Mucosa of rectum (tissue), 2 donors: ENCODE measurements at regions not wholly inside any gene's neighbourhood (a gene's known extent, or its start where the extent isn't known, plus 50 kb on each side); places are given as distances from the start of the nearest gene placed in this dataset.

ENCODE experiments used
- H3K27ac ChIP-seq, 2 donors: one replicate each; pipeline ENCODE4 v1.7.0; 2013; ENCODE audit warnings: inconsistent platforms in 2 of 2, low read depth in 2 of 2, low read length in 2 of 2
- H3K27me3 ChIP-seq, 2 donors: one replicate each; pipeline ENCODE4 v1.7.0; 2013; ENCODE audit warnings: low read length in 2 of 2; ENCODE audit not compliant: control insufficient read depth in 2 of 2, insufficient read depth in 2 of 2
- H3K36me3 ChIP-seq, 2 donors: one replicate each; pipeline ENCODE4 v1.7.0; 2013; ENCODE audit warnings: low read length in 2 of 2; ENCODE audit not compliant: control insufficient read depth in 2 of 2, insufficient read depth in 2 of 2
- H3K4me1 ChIP-seq, 2 donors: one replicate each; pipeline ENCODE4 v1.7.0; 2013; ENCODE audit warnings: low read length in 2 of 2, mild to moderate bottlenecking in 1 of 2; ENCODE audit not compliant: control insufficient read depth in 2 of 2, insufficient read depth in 2 of 2
- H3K4me3 ChIP-seq, 2 donors: one replicate each; pipeline ENCODE4 v1.7.0; 2013; ENCODE audit warnings: low read length in 2 of 2
- H3K9ac ChIP-seq, 2 donors: one replicate each; pipeline ENCODE4 v1.7.0; 2013; ENCODE audit warnings: low read length in 2 of 2, low read depth in 1 of 2, mild to moderate bottlenecking in 1 of 2
- H3K9me3 ChIP-seq, 2 donors: one replicate each; pipeline ENCODE4 v1.7.0; 2013; ENCODE audit warnings: low read length in 2 of 2; ENCODE audit not compliant: control insufficient read depth in 2 of 2
- donor health status: healthy.
- donor health status: Normal muscosa, but diverticular disease.

DNA sequence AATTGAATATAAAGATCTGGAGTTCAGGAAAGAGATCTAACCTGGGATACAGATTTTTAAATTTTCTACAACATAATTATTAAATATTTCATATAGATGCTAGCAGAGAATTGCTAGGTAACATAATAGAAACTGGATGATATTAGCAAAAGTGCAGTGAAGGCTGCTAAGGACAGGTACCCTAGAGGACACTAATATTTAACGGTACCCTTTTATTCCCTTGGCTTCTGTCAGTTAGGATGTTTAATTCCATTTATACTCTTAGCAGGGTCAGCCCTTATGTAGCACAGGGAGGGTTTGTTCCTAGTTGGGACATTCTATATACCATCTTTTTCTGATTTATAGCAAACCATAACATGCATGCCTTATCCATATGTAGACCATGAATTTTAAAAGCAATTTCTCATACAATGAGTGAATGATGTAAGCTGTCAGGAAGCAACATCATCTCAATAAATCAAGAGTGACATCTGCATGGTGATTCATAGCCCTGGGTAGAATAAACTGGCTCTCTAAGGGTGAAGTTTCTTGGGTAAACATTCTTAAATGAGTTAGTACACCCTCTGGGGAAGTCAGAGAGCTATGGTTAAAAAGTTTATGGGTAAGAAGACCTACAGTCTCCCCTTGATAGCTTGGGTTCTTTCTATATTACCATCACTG is 404.4 kb upstream of the MGAT4C start:
- no peaks in the 10 kb centered on the region for H3K27me3 ChIP-seq
- H3K36me3 ChIP-seq = no peaks in the 10 kb centered on the region
- no peak overlapping the region for H3K27ac ChIP-seq
- no peaks in the 10 kb centered on the region for H3K9me3 ChIP-seq
- H3K4me1 ChIP-seq = no peaks in the 10 kb centered on the region
- no peak overlapping the region for H3K4me3 ChIP-seq
- H3K9ac ChIP-seq = no peak overlapping the region

DNA sequence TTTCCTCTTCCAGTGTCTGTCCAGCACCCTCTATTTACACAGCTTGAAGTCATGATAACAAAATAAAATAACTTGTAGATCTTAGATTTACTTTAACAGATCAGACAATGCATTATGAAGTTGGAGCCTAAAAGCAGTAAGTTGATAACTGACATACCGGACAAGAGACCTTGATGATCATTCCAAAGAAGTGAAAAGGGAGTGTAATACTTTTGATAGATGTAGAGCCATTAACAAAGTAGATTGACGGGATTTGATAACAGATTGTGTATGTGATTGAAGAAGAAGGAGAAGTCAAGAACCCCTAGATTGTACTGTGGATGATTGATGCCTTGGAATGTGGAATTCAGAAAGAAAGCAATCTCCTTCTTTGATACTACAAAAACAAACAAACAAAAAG is 403.8 kb upstream of the MGAT4C start:
- Histone ChIP-seq H3K27me3 (no peaks in the 10 kb centered on the region), H3K9me3 (no peaks in the 10 kb centered on the region), H3K4me3 (no peak overlapping the region), H3K27ac (no peak overlapping the region), H3K9ac (no peak overlapping the region), H3K36me3 (no peaks in the 10 kb centered on the region), H3K4me1 (no peaks in the 10 kb centered on the region)

DNA sequence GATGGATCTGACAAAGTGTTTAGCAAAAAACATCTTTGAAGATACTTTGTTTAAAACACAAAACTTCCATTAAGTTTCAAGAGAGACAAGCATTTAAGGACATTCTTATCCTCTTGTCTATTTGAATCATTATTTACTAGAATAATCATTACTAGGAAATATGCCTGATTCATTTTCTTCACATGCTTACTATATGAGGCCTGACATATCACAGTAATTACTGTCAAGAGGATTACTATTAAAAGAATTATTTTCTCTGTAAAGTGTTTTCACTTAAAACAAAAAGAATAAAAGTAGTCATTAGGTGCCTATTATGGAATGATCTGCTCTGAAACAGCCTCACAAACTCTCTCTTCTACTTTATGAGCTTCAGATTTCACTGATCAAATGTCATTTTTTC is 402.1 kb upstream of the MGAT4C start:
- H3K27me3 ChIP-seq = no peaks in the 10 kb centered on the region
- no peak overlapping the region for H3K9ac ChIP-seq
- H3K4me1 ChIP-seq = no peaks in the 10 kb centered on the region
- no peak overlapping the region for H3K27ac ChIP-seq
- H3K36me3 ChIP-seq = no peaks in the 10 kb centered on the region
- H3K4me3 ChIP-seq = no peak overlapping the region
- no peaks in the 10 kb centered on the region for H3K9me3 ChIP-seq

DNA sequence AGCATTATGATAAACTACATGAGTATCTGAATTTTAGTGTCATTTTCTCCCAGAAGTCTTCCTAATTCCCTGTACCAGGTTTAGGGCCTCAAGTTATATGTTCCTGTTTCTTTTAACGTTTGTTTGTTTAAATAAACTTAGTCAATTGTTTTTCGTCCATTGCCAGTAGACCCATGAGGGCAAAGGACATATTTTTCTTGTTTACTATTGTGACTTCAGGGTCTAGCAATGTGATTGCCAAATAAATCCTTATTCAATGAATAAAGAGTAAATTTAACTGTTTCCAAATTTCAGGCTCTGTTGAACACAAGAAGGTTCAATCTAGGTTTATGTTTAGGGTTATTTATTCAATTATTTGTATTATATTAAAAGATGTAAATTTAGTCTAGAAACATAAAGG is 391.6 kb upstream of the MGAT4C start:
- H3K4me3 ChIP-seq = no peak overlapping the region
- no peaks in the 10 kb centered on the region for H3K27me3 ChIP-seq
- no peak overlapping the region for H3K9ac ChIP-seq
- H3K36me3 ChIP-seq = no peaks in the 10 kb centered on the region
- H3K9me3 ChIP-seq = no peaks in the 10 kb centered on the region
- H3K4me1 ChIP-seq = no peaks in the 10 kb centered on the region
- no peak overlapping the region for H3K27ac ChIP-seq

DNA sequence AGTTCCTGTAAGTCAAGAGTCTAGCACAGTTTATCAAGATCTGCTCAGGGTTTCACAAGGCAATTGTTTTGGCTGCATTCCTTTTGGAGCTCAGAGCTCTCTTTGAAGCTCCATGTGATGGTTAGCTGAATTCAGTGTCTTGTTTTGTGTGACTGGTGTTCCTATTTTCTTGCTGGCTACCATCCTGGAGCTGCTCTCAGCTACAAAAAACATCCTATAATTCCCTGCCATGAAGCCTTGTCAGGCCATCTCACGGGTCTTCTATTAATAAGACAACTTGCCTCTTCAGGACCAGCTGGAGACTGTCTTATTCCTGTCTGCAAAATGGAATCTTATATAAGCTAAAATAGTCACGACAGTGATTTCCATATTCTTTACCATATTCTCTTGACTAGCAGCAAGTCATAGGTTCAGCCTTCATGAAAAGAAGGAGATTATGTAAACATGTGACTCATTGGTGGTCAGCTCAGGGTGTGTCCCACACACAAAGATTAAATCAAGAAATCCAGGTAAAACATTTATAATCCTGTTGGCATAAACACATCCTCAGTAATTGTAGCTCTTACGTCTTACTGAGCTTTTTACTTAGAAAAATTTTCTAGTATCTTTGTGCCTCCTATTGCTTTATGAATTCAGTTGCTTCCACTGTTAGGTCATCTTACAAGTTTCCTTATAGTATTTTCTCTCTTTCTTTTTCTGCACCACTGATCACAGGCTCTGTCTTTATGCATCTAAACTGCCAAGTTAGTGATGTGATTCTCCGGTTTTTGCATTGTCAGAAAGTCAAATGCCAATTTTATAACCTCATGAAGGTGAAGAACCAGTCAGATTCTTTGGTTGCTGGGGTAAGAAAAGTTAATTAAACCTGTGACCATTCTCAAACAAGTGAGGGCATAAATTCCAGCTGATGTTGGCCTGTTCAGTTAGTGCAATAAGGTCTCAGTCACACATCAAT is 378.5 kb upstream of the MGAT4C start:
- Histone ChIP-seq H3K9me3 (no peaks in the 10 kb centered on the region), H3K27me3 (no peaks in the 10 kb centered on the region), H3K27ac (no peak overlapping the region), H3K36me3 (no peaks in the 10 kb centered on the region), H3K4me1 (no peaks in the 10 kb centered on the region), H3K4me3 (no peak overlapping the region), H3K9ac (no peak overlapping the region)

DNA sequence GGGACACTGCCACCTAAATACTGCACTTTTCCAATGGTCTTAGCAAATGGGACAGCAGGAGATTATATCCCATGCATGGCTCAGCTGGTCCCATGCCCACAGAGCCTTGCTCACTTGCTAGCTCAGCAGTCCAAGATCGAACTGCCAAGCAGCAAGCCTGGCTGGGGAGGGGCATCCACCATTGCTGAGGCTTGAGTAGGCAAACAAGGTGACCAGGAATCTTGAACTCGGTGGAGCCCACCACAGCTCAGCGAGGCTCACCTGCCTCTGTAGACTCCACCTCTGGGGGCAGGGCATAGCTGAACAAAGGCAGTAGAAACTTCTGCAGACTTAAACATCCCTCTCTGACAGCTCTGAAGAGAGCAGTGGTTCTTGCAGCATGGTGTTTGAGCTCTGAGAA is 370.8 kb upstream of the MGAT4C start:
- H3K4me3 ChIP-seq = no peak overlapping the region
- no peak overlapping the region for H3K27ac ChIP-seq
- no peaks in the 10 kb centered on the region for H3K36me3 ChIP-seq
- no peaks in the 10 kb centered on the region for H3K4me1 ChIP-seq
- H3K9ac ChIP-seq = no peak overlapping the region
- H3K9me3 ChIP-seq = peaks cover 0 to 5% of the 10 kb centered on the region in 2 donors
- H3K27me3 ChIP-seq = no peaks in the 10 kb centered on the region

DNA sequence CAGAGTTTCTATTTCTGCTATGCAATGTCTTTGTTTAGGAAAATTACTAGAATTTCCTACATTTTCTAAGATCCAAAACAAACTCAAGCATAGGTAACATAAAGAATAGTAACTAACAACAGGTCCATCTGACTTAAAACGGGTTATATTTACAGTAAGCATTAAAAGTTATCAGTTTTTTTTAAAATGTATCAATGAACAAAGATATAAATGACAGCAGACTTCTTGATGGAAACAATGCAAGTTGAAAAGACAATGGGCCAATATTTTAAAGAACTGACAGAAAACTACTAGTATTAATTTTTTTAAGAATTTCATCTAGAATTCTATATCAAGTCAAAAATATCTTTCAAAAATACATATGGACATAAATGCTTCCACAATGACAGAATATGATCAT is 367.1 kb upstream of the MGAT4C start:
- Histone ChIP-seq H3K36me3 (no peaks in the 10 kb centered on the region), H3K27me3 (no peaks in the 10 kb centered on the region), H3K4me3 (no peak overlapping the region), H3K27ac (no peak overlapping the region), H3K9ac (no peak overlapping the region), H3K9me3 (peaks cover 0 to 5% of the 10 kb centered on the region in 2 donors), H3K4me1 (no peaks in the 10 kb centered on the region)

DNA sequence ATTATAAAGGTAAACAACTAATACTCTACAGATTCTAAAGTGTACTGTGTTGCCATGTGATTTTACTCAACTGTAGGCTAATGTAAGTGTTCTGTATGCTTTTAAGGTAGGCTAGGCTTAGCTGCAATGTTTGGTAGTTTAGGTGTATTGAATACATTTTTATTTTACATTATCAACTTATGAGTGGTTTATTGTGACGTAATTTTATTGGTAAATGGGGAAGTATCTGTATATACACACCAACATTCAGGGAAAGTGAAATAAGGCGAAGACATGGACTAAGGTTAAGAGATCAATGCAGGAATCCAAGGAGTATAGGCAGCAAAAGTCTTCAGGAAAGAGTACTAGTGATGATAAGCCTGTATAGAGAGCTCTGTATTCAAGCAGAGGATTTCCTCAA is 365.8 kb upstream of the MGAT4C start:
- no peak overlapping the region for H3K9ac ChIP-seq
- H3K36me3 ChIP-seq = no peaks in the 10 kb centered on the region
- no peak overlapping the region for H3K4me3 ChIP-seq
- H3K27me3 ChIP-seq = no peaks in the 10 kb centered on the region
- no peak overlapping the region for H3K27ac ChIP-seq
- H3K9me3 ChIP-seq = peaks cover 0 to 5% of the 10 kb centered on the region in 2 donors
- no peaks in the 10 kb centered on the region for H3K4me1 ChIP-seq

DNA sequence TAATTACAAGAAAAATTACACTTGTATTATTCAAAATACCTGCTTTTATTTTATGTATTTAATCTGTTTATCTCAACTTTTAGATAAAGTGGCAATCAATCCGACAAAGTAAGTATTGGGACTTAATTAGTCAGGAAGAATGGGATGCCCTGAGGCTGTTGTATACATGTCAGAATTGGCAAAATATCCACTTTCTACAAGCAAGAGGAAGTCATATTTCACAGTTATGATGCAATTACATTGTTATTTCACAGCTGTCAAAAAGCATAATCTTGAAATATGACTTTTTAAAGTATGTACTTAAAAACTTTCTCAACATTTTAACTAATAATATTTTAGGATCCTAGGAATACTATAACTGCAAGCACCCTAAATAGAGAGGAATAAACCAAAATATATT is 357.1 kb upstream of the MGAT4C start:
- no peaks in the 10 kb centered on the region for H3K9me3 ChIP-seq
- H3K36me3 ChIP-seq = no peaks in the 10 kb centered on the region
- no peak overlapping the region for H3K9ac ChIP-seq
- no peaks in the 10 kb centered on the region for H3K27me3 ChIP-seq
- H3K4me3 ChIP-seq = no peak overlapping the region
- no peak overlapping the region for H3K27ac ChIP-seq
- H3K4me1 ChIP-seq = no peaks in the 10 kb centered on the region

DNA sequence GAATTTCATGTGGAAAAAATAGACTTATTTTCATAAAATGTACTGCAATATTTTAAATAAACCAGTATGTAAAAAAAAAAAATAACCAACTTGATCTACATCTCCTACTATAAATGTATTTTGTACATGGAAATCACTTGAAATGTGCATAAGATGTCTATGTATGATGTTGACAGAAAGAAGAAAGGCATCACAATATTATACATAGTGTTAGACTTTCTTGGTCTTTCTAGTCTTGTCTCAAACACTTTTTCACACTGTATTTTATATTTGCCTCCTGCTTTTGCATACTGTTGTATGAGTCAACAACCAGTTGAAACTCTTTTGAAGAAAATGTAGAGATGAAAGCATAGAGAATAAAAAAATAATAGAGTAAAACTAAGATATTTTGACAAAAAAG is 352.4 kb upstream of the MGAT4C start:
- no peaks in the 10 kb centered on the region for H3K9me3 ChIP-seq
- H3K4me1 ChIP-seq = no peaks in the 10 kb centered on the region
- H3K4me3 ChIP-seq = no peak overlapping the region
- H3K27ac ChIP-seq = no peak overlapping the region
- H3K9ac ChIP-seq = no peak overlapping the region
- H3K36me3 ChIP-seq = no peaks in the 10 kb centered on the region
- H3K27me3 ChIP-seq = no peaks in the 10 kb centered on the region
